HG03571 (cell line): ENCODE measurements at regions not wholly inside any gene's neighbourhood (a gene's known extent, or its start where the extent isn't known, plus 50 kb on each side); places are given as distances from the start of the nearest gene placed in this dataset.

ENCODE experiments used
- ATAC-seq: cut with Tn5 transposase; IDR thresholded peaks from one replicate; pipeline ENCODE4 v1.9.1; 2021; ENCODE audit not compliant: unreplicated experiment

DNA sequence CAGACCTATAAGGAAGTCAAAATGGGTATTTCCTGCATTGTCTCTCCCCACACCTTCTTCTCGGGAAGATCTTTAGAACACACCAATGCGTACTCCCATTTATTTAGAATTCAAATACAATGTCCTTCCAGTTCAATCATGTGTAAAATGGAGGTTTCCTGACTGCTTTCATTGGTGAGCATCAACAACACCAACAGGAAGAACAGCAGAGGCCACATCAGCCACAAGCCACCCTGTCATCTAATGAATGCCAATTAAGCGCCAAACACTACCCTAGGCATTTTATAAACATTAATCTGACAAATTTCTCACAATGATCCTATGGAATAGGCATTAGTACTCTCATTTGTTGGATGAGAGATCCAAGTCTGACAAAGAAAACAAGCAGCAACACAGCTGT, 68.4 kb upstream of the SMLR1 start:
- ATAC-seq = no peak

DNA sequence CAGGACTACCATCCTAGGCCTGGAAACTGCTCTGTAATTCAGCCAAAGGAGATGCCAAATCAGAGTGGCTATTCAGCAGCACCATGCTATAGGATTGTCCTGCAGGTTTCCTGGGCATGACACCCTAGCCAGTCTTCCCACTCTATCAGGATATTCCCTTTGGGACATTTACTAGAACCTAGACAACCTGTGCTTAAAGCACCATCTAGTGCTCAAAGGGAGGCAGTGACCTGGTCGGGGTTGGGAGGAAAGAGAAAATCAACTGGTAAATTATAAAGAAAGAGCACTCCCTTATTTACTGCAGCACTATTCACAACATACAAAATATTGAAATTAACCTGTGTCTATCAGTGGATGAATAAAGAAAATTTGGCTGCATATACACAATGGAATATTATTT, 67.2 kb upstream of the SMLR1 start:
- ATAC-seq = no peak

DNA sequence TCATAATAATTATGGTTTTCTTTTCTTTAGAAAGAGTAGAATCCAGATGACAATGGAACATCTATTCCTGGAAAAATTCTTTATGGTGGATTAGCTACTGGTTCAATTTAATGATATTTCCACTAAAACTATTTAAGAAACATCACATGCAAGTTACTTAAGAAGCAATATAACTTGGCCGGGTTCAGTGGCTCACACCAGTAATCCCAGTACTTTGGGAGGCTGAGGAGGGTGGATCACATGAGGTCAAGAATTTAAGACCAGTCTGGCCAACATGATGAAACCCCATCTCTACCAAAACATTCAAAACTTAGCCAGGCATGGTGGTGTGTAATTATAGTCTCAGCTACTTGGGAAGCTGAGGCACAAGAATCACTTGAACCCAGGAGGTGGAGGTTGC, 65.9 kb upstream of the SMLR1 start:
- ATAC-seq = no peak

DNA sequence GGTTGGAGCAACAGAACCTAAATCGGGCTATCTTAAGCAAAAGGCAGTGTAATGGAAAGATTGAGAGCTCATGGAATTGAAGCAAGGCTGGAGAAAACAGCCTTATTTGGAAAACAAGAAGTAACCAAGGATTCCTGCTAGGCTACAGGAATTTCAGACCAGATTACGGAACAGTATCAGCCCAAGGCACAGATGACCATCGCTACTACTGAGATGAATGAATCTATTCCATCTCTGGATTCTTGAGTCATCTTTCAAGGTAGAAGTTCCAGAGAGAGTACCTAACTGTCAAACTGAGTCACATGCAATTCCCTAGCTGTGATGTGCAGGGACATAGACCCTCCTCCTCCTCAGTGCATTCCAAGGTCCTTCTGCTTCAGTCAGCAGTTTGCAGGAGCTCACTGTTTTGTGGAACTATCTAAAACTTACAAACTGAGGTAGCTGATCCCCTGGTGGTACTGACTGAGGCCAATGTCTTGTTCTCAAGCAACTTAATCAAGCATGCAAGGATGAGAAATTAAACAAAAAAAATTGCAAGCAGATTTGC, 62.0 kb upstream of the SMLR1 start:
- ATAC-seq = no peak

DNA sequence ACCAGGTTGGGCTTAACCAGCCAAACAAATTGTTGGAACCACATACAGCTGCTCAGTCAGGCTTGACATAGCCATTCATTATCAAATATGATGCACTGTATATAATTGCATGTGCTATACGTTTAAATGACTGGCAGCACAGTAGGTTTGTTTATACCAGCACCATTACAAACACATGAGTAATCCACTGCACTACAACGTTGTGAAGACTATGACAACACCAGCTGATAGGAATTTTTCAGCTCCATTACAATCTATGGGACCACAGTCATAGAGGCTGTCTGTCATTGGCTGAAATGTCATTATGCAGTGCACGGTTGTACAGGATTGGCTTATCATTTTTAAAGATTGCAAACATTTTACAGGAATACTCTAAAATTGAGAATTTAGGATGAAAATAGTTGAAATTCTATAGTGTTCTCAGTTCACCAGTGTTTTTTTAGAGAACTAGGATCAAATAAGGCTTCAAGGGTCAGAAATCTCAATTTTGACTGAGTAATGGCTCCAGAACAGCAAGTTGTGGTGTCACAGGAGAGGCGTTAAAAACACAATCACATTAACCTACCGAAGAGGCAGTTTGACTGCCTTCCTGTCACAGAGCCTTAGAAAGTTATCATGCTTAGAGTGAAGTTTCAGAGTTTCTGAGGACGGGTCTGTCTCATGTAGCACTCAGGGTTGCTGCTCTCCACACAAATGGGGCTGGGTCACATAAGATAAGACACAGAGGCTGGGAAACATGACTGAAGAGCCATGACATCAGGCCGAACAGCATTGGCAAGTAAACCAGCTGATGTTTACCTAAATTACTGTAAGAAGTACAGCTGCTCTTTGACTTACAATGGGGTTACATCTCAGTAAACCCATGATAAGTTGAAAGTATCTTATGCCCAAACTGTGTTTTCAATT, 60.7 kb upstream of the SMLR1 start:
- no peak for ATAC-seq

DNA sequence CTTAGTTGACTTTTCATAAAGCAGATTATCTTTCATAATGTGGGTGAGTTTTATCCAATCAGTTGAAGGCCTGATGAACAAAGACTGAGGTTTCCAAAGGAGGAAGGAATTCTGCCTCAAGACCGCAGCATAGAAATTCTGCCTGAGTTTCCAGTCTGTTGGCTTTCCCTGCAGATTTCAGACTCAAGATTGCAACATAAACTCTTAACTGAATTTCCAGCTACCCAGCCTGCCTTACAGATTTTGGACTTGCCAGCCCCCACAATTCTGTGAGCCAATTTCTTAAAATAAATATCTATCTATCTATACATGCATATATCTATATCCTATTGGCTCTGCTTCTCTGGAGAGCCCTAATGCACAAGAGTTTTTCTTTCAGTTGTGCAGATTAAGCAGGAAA, 57.3 kb upstream of the SMLR1 start:
- no peak for ATAC-seq

DNA sequence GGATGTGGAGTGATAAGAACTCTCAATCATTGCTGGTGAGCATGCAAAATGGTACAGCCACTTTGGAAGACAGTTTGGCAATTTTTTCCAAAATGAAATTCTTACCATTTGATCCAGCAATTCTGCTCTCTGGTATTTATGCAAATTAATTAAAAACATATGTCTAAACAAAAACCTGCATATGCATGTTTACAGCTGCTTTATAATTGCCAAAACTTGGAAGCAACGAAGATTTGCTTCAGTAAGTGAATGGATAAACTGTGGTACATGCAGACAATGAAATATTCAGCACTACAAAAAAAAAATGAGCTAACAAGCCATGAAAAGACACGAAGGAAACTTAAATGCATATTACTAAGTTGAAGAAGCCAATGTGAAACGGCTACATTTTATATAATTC, 55.5 kb upstream of the SMLR1 start:
- no peak for ATAC-seq

DNA sequence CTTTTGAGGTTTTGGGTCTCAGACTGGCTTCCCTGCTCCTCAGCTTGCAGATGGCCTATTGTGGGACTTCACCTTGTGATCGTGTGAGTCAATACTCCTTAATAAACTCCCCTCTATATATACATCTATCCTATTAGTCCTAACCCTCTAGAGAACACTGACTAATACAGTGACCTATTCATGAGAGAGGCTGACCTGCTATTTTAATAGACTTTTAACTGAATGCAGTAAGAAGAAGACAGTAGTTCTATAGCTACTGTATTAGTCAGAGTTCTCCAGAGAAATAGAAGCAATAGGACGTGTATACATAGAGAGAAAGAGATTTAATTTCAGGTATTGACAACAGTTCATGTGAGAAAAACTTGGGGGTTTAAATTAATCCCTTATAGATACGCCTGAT, 53.3 kb upstream of the SMLR1 start:
- no peak for ATAC-seq

DNA sequence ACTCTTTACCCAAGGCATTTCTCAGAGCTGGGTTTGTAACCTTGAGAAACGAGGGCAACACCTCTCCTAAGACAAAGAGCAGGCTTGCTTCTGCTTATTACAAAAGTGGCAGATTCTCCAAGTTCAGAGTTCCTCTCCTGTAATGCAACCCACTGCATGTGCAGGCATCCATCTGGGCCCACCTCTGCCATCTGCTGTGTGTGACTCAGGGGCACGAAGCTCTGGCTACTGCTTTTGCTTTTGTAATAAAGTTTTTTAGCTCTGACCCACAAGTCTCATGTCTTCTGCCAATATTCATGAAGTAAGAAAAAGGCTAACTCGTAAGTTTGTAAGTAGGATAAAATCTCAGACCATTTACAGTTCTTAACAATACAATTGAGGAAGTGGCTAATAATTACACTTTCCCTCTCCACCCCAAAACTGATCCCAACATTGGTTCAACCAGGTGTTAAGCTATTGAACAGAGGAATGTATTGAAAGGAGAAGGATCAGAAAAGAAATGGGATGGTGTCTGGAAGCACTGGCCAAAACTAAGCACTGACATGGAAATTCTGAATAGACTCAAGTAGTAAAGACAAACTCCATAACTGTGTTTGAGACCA, 51.7 kb upstream of the SMLR1 start:
- ATAC-seq = no peak

DNA sequence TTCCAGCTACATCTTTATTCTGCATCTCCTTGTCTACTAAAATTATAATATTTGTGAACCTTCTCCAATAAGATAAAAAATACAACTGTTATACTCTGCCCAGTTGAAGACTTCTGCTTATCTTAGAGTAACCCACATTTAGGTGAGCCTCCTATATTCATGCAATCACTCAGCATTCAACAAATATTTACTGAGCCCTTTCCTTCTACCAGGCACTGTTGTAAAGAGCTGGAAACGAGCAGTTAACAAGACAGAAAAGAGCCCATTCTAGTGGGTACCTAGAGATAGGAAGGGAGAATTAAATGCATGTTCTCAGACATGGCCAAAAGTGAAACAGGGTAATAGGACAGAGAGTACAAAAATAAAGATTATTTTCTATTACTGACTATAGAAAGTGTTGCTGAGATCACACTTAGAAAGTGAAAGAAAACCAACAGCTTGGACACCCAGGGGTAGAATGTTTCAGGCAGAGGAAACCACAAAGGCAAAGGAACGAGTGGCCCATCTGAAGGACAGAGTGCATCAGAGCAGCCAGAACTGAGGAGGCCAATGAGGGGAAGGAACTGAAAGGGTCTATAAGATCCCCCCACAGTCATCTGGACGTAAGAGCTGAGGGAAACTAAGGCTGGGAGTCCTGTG, 50.8 kb upstream of the SMLR1 start:
- peak; percentile 95 for ATAC-seq
